Endometrial microvascular endothelial cells (primary cell): ENCODE measurements at regions not wholly inside any gene's neighbourhood (a gene's known extent, or its start where the extent isn't known, plus 50 kb on each side); places are given as distances from the start of the nearest gene placed in this dataset.

Source experiments
- in situ Hi-C: cut with HindIII; loops from 2 replicates; pipeline ENCODE4 v1.10.0; 2017; ENCODE audit warnings: low sequenced_read_pairs, low pct_unique_long_range_greater_than_20kb; ENCODE audit errors: inconsistent ontology term

- in situ Hi-C loops, result loop anchor here (25.0 kb wide), 1 partner anchor 716 kb away; no protein-coding TSS in a partner anchor
These were observed 248.6 kb downstream of the HIVEP2 start for GRCh38 chr6:142696123-142697000.

GRCh38 chr6:142697001-142697335, 248.0 kb downstream of the HIVEP2 start:
- in situ Hi-C loops, result loop anchor here (25.0 kb wide), 1 partner anchor 715 kb away; no protein-coding TSS in a partner anchor

- in situ Hi-C loops, result loop anchor here (25.0 kb wide), 1 partner anchor 714 kb away; no protein-coding TSS in a partner anchor
These were observed 247.1 kb downstream of the HIVEP2 start for GRCh38 chr6:142697922-142698321.

- in situ Hi-C loops, result loop anchor here (25.0 kb wide), 1 partner anchor 714 kb away; no protein-coding TSS in a partner anchor
These were observed 246.2 kb downstream of the HIVEP2 start for GRCh38 chr6:142698751-142699150.

- in situ Hi-C loops, result loop anchor here (25.0 kb wide), 1 partner anchor 713 kb away; no protein-coding TSS in a partner anchor
These were observed 245.6 kb downstream of the HIVEP2 start for GRCh38 chr6:142699391-142699790.

GRCh38 chr6:142700032-142700431, 244.9 kb downstream of the HIVEP2 start:
- in situ Hi-C loops, result no loop called here

- in situ Hi-C loops, result no loop called here
These were observed 244.2 kb downstream of the HIVEP2 start for GRCh38 chr6:142700671-142701312.
